ENCODE measurements at regions not wholly inside any gene's neighbourhood (a gene's known extent, or its start where the extent isn't known, plus 50 kb on each side); places are given as distances from the start of the nearest gene placed in this dataset.

- TF ChIP-seq POLR2A (IDR thresholded peaks at IDR 0.05) (no peak), CTCF (IDR thresholded peaks at IDR 0.05) (no peak), POLR2AphosphoS5 (IDR thresholded peaks at IDR 0.05; ENCODE audit: insufficient read depth in 1 of 2, low read depth in 1 of 2) (no peak)
Measured at GRCh38 chr2:10977003-10977402, 65.3 kb downstream of the KCNF1 start.
